Smooth muscle cell (in vitro differentiated cells): ENCODE measurements at regions not wholly inside any gene's neighbourhood (a gene's known extent, or its start where the extent isn't known, plus 50 kb on each side); places are given as distances from the start of the nearest gene placed in this dataset.

ENCODE experiments used
- DNase-seq: peaks from one replicate; lab custom pipeline; 2025; ENCODE audit not compliant: unreplicated experiment; lab: John Stamatoyannopoulos, UW
- H2AFZ ChIP-seq: fragments of 200-600 bp; sonication (generic); 2 replicates; pipeline ENCODE4 v1.6.0; 2016; ENCODE audit warnings: antibody characterized with exemption, low read depth, mild to moderate bottlenecking
- H3F3A ChIP-seq: fragments of 200-600 bp; sonication (generic); 2 replicates; pipeline ENCODE4 v1.6.0; 2017; ENCODE audit warnings: antibody characterized with exemption, low read depth
- H3K27ac ChIP-seq: fragments of 200-600 bp; sonication (generic); 2 replicates; pipeline ENCODE4 v1.5.1; 2016; ENCODE audit warnings: low read depth, mild to moderate bottlenecking
- H3K27me3 ChIP-seq: fragments of 200-600 bp; sonication (generic); 2 replicates; pipeline ENCODE4 v1.6.1; 2016; ENCODE audit warnings: low read depth, mild to moderate bottlenecking
- H3K36me3 ChIP-seq: fragments of 200-600 bp; sonication (generic); 2 replicates; pipeline ENCODE4 v1.5.1; 2016; ENCODE audit warnings: low read depth
- H3K4me1 ChIP-seq: fragments of 200-600 bp; sonication (generic); 2 replicates; pipeline ENCODE4 v1.5.1; 2016; ENCODE audit warnings: low read depth
- H3K4me2 ChIP-seq: fragments of 200-600 bp; sonication (generic); 2 replicates; pipeline ENCODE4 v1.6.0; 2016; ENCODE audit warnings: mild to moderate bottlenecking
- H3K4me3 ChIP-seq: fragments of 200-600 bp; sonication (generic); 2 replicates; pipeline ENCODE4 v1.5.1; 2016; ENCODE audit warnings: mild to moderate bottlenecking
- H3K79me2 ChIP-seq: fragments of 200-600 bp; sonication (generic); 2 replicates; pipeline ENCODE4 v1.6.0; 2016; ENCODE audit warnings: low read depth, mild to moderate bottlenecking
- H3K9ac ChIP-seq: fragments of 200-600 bp; sonication (generic); 2 replicates; pipeline ENCODE4 v1.6.0; 2016; ENCODE audit warnings: low read depth
- H3K9me3 ChIP-seq: fragments of 200-600 bp; sonication (generic); replicated peaks from 2 replicates; pipeline ENCODE4 v1.5.1; 2016; ENCODE audit warnings: low read depth
- H4K20me1 ChIP-seq: fragments of 200-600 bp; sonication (generic); 2 replicates; pipeline ENCODE4 v1.6.0; 2016; ENCODE audit warnings: low read depth
- CTCF ChIP-seq: fragments of 200-600 bp; sonication (generic); IDR thresholded peaks from 2 replicates; pipeline ENCODE4 v1.5.1; 2017; ENCODE audit warnings: borderline replicate concordance, mild to moderate bottlenecking, antibody characterized with exemption; ENCODE audit not compliant: insufficient read depth, poor library complexity, severe bottlenecking
- WGBS: methylation state at CpG from one replicate; pipeline ENCODE4 v1.1.7; 2016; ENCODE audit warnings: low lambda C conversion rate; 5-methylcytosine and 5-hydroxymethylcytosine counted together

DNA sequence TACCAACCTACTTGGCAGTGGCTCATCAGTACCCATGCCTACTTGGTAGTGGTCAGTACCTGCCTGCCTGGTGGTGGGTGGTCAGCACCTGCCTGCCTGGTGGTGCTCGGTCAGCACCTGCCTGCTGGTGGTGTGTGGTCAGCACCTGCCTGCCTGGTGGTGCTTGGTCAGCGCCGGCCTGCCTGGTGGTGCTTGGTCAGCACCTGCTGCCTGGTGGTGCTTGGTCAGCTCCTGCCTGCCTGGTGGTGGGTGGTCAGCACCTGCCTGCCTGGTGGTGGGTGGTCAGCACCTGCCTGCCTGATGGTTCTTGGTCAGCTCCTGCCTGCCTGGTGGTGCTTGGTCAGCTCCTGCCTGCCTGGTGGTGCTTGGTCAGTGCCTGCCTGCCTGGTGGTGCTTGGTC lies 329.6 kb downstream of the RRAGC start:
- H3K27ac ChIP-seq, result no peak overlapping the region
- H3K79me2 ChIP-seq, result no peaks in the 10 kb centered on the region
- H3K36me3 ChIP-seq, result no peaks in the 10 kb centered on the region
- no peak for TF ChIP-seq CTCF
- H3K9ac ChIP-seq, result no peak overlapping the region
- H3K27me3 ChIP-seq, result peaks cover 3% of the 10 kb centered on the region
- H3F3A ChIP-seq, result no peaks in the 10 kb centered on the region
- H3K9me3 ChIP-seq, result no peaks in the 10 kb centered on the region
- DNase-seq, result no peak
- WGBS, result 97% methylated on average over 3 of the region's 3 CpGs
- H3K4me1 ChIP-seq, result no peaks in the 10 kb centered on the region
- H3K4me2 ChIP-seq, result no peak overlapping the region
- no peak overlapping the region for H2AFZ ChIP-seq
- no peaks in the 10 kb centered on the region for H4K20me1 ChIP-seq
- no peak overlapping the region for H3K4me3 ChIP-seq

DNA sequence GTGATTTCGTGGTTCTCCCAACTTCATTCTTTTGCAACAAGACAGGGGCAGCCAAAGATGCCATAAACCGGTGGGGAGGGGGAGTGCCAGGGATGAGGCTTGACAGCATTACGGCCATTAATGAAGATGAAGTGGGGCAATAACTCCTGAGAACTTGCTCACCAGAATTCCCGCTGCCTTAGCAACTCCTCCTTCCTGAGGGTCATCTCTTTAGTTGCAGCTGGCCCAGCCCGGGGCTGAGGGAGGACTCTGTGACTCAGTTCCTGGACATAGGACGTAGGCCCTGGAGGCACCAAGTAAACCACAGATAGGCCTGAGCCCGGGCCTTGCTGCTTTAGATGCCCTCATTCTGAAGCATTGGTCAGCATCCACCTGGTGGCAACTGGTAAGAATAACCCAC lies 330.2 kb downstream of the RRAGC start:
- Histone ChIP-seq H3K4me1 (no peaks in the 10 kb centered on the region), H3K4me3 (no peak overlapping the region), H2AFZ (no peak overlapping the region), H3K9ac (no peak overlapping the region), H3F3A (no peaks in the 10 kb centered on the region), H3K79me2 (no peaks in the 10 kb centered on the region), H3K9me3 (no peaks in the 10 kb centered on the region), H4K20me1 (no peaks in the 10 kb centered on the region), H3K27me3 (peaks cover 3% of the 10 kb centered on the region), H3K36me3 (no peaks in the 10 kb centered on the region), H3K27ac (no peak overlapping the region), H3K4me2 (no peak overlapping the region)
- no peak for DNase-seq
- TF ChIP-seq CTCF, result no peak
- WGBS, result 70% methylated on average over 7 of the region's 7 CpGs

GRCh38 chr1:38528623-38529022 lies 330.9 kb downstream of the RRAGC start:
- no peak overlapping the region for H3K4me2 ChIP-seq
- no peaks in the 10 kb centered on the region for H3F3A ChIP-seq
- H4K20me1 ChIP-seq, result no peaks in the 10 kb centered on the region
- no peak for DNase-seq
- H3K36me3 ChIP-seq, result no peaks in the 10 kb centered on the region
- WGBS, result 89% methylated on average over 3 of the region's 3 CpGs
- no peak for TF ChIP-seq CTCF
- H2AFZ ChIP-seq, result no peak overlapping the region
- H3K4me3 ChIP-seq, result no peak overlapping the region
- H3K4me1 ChIP-seq, result no peaks in the 10 kb centered on the region
- no peak overlapping the region for H3K27ac ChIP-seq
- H3K9ac ChIP-seq, result no peak overlapping the region
- H3K27me3 ChIP-seq, result peaks cover 4% of the 10 kb centered on the region
- no peaks in the 10 kb centered on the region for H3K79me2 ChIP-seq
- H3K9me3 ChIP-seq, result no peaks in the 10 kb centered on the region

- H3K9me3 ChIP-seq, result no peaks in the 10 kb centered on the region
- H3K27me3 ChIP-seq, result peaks cover 11% of the 10 kb centered on the region
Measured at GRCh38 chr1:38527373-38527966, 332.1 kb downstream of the RRAGC start.

More at GRCh38 chr1:38527373-38527966, 332.1 kb downstream of the RRAGC start:
- H2AFZ ChIP-seq, result no peak overlapping the region
- H3K4me2 ChIP-seq, result no peak overlapping the region
- H3K79me2 ChIP-seq, result no peaks in the 10 kb centered on the region
- H3K27ac ChIP-seq, result no peak overlapping the region
- no peak for DNase-seq
- H3K36me3 ChIP-seq, result no peaks in the 10 kb centered on the region
- no peak overlapping the region for H3K4me3 ChIP-seq
- no peak for TF ChIP-seq CTCF
- H3F3A ChIP-seq, result no peaks in the 10 kb centered on the region
- H3K4me1 ChIP-seq, result no peaks in the 10 kb centered on the region
- no peaks in the 10 kb centered on the region for H4K20me1 ChIP-seq
- no peak overlapping the region for H3K9ac ChIP-seq
- WGBS, result 78% methylated on average over 6 of the region's 6 CpGs
